H1 (cell line): ENCODE measurements at regions not wholly inside any gene's neighbourhood (a gene's known extent, or its start where the extent isn't known, plus 50 kb on each side); places are given as distances from the start of the nearest gene placed in this dataset.

Experiments
- CTCF ChIA-PET: fragments of 300-600 bp; sonication (Branson Sonifier 250); formaldehyde crosslinking; loops from one replicate; lab custom pipeline; 2021; ENCODE audit not compliant: partially characterized antibody; lab: Charles Lee
- POLR2A ChIA-PET: fragments of 300-600 bp; sonication (Branson Sonifier 250); formaldehyde crosslinking; loops from one replicate; lab custom pipeline; 2021; ENCODE audit warnings: inconsistent platforms; ENCODE audit not compliant: partially characterized antibody; lab: Charles Lee
- DNase-seq, 2 experiments: peaks; one replicate each; pipeline versions ENCODE4 v3.0.0 to v3.0.0-alpha.2; 2010 to 2022; ENCODE audit warnings: low spot score in 2 of 2, low read depth in 1 of 2, mixed read lengths in 1 of 2
- FAIRE-seq: peaks from 2 replicates; lab custom pipeline; 2011; peaks lifted over from hg19 to GRCh38; lab: Jason Lieb, UNC
- H2AFZ ChIP-seq: 2 replicates; pipeline ENCODE4 v1.8.1; 2012; ENCODE audit warnings: low read length, inconsistent platforms
- H2AK5ac ChIP-seq: 2 replicates; pipeline ENCODE4 v1.6.1; 2013; ENCODE audit warnings: low read depth, low read length
- H2BK120ac ChIP-seq: replicated peaks from 2 replicates; pipeline ENCODE3; 2013; ENCODE audit warnings: low read depth, low read length, inconsistent platforms
- H2BK12ac ChIP-seq: 2 replicates; pipeline ENCODE4 v1.6.1; 2013; ENCODE audit warnings: low read depth, low read length
- H2BK15ac ChIP-seq: 2 replicates; pipeline ENCODE4 v1.6.1; 2013; ENCODE audit warnings: low read length
- H2BK20ac ChIP-seq: 2 replicates; pipeline ENCODE4 v1.6.1; 2013; ENCODE audit warnings: low read length
- H2BK5ac ChIP-seq: 2 replicates; pipeline ENCODE4 v1.6.1; 2013; ENCODE audit warnings: low read depth, low read length
- H3K14ac ChIP-seq: 2 replicates; pipeline ENCODE4 v1.6.1; 2013; ENCODE audit warnings: inconsistent platforms; ENCODE audit not compliant: insufficient read length
- H3K18ac ChIP-seq: 2 replicates; pipeline ENCODE4 v1.6.1; 2013; ENCODE audit warnings: low read length; ENCODE audit errors: extremely low read depth
- H3K23ac ChIP-seq: 2 replicates; pipeline ENCODE4 v1.6.1; 2013; ENCODE audit warnings: inconsistent platforms; ENCODE audit not compliant: insufficient read length
- H3K23me2 ChIP-seq: 2 replicates; pipeline ENCODE4 v1.6.1; 2013; ENCODE audit warnings: low read depth, low read length
- H3K27ac ChIP-seq: 2 replicates; pipeline ENCODE4 v1.6.1; 2011; ENCODE audit warnings: low read depth, low read length, inconsistent platforms
- H3K27me3 ChIP-seq, 4 experiments: replicated peaks in 1 of 4; 1 replicate in 1 of 4; 2 replicates in 3 of 4; pipeline versions ENCODE4 v1.6.1 to v1.8.1; 2011 to 2013; ENCODE audit warnings: low read length in 3 of 4, mild to moderate bottlenecking in 3 of 4, inconsistent platforms in 2 of 4, mixed read lengths in 2 of 4, moderate library complexity in 1 of 4; ENCODE audit not compliant: control insufficient read depth in 3 of 4, insufficient read depth in 3 of 4; ENCODE audit errors: extremely low read depth in 1 of 4
- H3K36me3 ChIP-seq, 4 experiments: 2 replicates each; pipeline versions ENCODE4 v1.6.1 to v1.8.1; 2011 to 2013; ENCODE audit warnings: mild to moderate bottlenecking in 4 of 4, low read length in 3 of 4, moderate library complexity in 2 of 4, control low read depth in 1 of 4, inconsistent platforms in 1 of 4; ENCODE audit not compliant: insufficient read depth in 4 of 4, control insufficient read depth in 2 of 4
- H3K4ac ChIP-seq: replicated peaks from 2 replicates; pipeline ENCODE3; 2013; ENCODE audit warnings: low read length, low read depth, mixed read lengths, inconsistent platforms; ENCODE audit not compliant: insufficient read length
- H3K4me1 ChIP-seq, 4 experiments: replicated peaks in 1 of 4; 1 replicate in 1 of 4; 2 replicates in 3 of 4; pipeline versions ENCODE4 v1.6.1 to v1.8.1; 2011 to 2013; ENCODE audit warnings: low read length in 3 of 4, inconsistent platforms in 2 of 4, mixed read lengths in 1 of 4; ENCODE audit not compliant: insufficient read depth in 4 of 4, control insufficient read depth in 3 of 4
- H3K4me2 ChIP-seq, 2 experiments: 2 replicates each; pipeline versions ENCODE4 v1.6.1 to v1.8.1; 2011 to 2013; ENCODE audit warnings: low read depth in 2 of 2, low read length in 2 of 2, control low read depth in 1 of 2, inconsistent platforms in 1 of 2, mild to moderate bottlenecking in 1 of 2; ENCODE audit not compliant: insufficient read depth in 1 of 2
- H3K4me3 ChIP-seq, 4 experiments: fragments of 200-600, 300-600 bp in 1 of 4; sonication (generic), shearing (Covaris generic), sonication (Bioruptor Twin) in 1 of 4; 2 replicates each; pipeline versions ENCODE4 v1.5.1 to v1.8.1; 2011 to 2016; ENCODE audit warnings: low read length in 4 of 4, low read depth in 3 of 4, control low read depth in 2 of 4, inconsistent platforms in 2 of 4, mild to moderate bottlenecking in 2 of 4, mixed read lengths in 1 of 4, moderate library complexity in 1 of 4; ENCODE audit not compliant: insufficient read depth in 2 of 4; ENCODE audit errors: extremely low read depth in 1 of 4
- H3K56ac ChIP-seq: replicated peaks from 2 replicates; pipeline ENCODE3; 2013; ENCODE audit warnings: low read depth, mild to moderate bottlenecking, mixed read lengths, low read length, inconsistent platforms; ENCODE audit not compliant: insufficient read length
- H3K79me1 ChIP-seq: 2 replicates; pipeline ENCODE4 v1.6.1; 2013; ENCODE audit warnings: low read depth, low read length, control low read depth
- H3K79me2 ChIP-seq, 2 experiments: 2 replicates each; pipeline versions ENCODE4 v1.6.1 to v1.8.1; 2012 to 2013; ENCODE audit warnings: low read length in 2 of 2, mild to moderate bottlenecking in 2 of 2, inconsistent platforms in 1 of 2; ENCODE audit not compliant: insufficient read depth in 2 of 2, control insufficient read depth in 1 of 2
- H3K9ac ChIP-seq, 4 experiments: replicated peaks in 1 of 4; 1 replicate in 1 of 4; 2 replicates in 3 of 4; pipeline versions ENCODE4 v1.6.1 to v1.8.1; 2011 to 2013; ENCODE audit warnings: low read depth in 3 of 4, low read length in 3 of 4, control low read depth in 2 of 4, mild to moderate bottlenecking in 2 of 4, moderate library complexity in 2 of 4, inconsistent platforms in 1 of 4; ENCODE audit errors: extremely low read depth in 1 of 4
- H3K9me3 ChIP-seq, 2 experiments: 2 replicates each; pipeline versions ENCODE4 v1.6.1 to v1.8.1; 2012 to 2013; ENCODE audit warnings: mild to moderate bottlenecking in 2 of 2, moderate library complexity in 2 of 2, control low read depth in 1 of 2, inconsistent platforms in 1 of 2, low read depth in 1 of 2, low read length in 1 of 2, mixed read lengths in 1 of 2; ENCODE audit not compliant: insufficient read depth in 2 of 2
- H4K20me1 ChIP-seq, 2 experiments: replicated peaks in 1 of 2; 2 replicates each; pipeline versions ENCODE3 to v1.8.1; 2011 to 2013; ENCODE audit warnings: inconsistent platforms in 2 of 2, low read length in 2 of 2, mild to moderate bottlenecking in 1 of 2; ENCODE audit not compliant: insufficient read depth in 2 of 2, control insufficient read depth in 1 of 2
- H4K5ac ChIP-seq: 2 replicates; pipeline ENCODE4 v1.6.1; 2013; ENCODE audit warnings: low read length, low read depth, mixed read lengths, inconsistent platforms; ENCODE audit not compliant: insufficient read length
- H4K8ac ChIP-seq: 2 replicates; pipeline ENCODE4 v1.8.0; 2013; ENCODE audit warnings: mild to moderate bottlenecking, moderate library complexity, low read length, inconsistent platforms; ENCODE audit not compliant: insufficient read depth; ENCODE audit errors: extremely low read depth
- H4K91ac ChIP-seq: replicated peaks from 2 replicates; pipeline ENCODE3; 2013; ENCODE audit warnings: low read length, mixed read lengths, inconsistent platforms; ENCODE audit not compliant: insufficient read length
- BRCA1 ChIP-seq: IDR thresholded peaks from 2 replicates; pipeline ENCODE4 v1.6.1; 2012; ENCODE audit warnings: low read depth, low read length, improper control_type of control experiment
- CHD2 ChIP-seq: IDR thresholded peaks from 2 replicates; pipeline ENCODE4 v1.6.1; 2012; ENCODE audit warnings: low read length, improper control_type of control experiment
- CREB1 ChIP-seq: IDR thresholded peaks from 2 replicates; pipeline ENCODE4 v1.6.1; 2012; ENCODE audit warnings: inconsistent platforms
- EZH2 ChIP-seq: fragments of 200-600 bp; sonication (generic); IDR thresholded peaks from 2 replicates; pipeline ENCODE4 v1.7.1; 2012; ENCODE audit warnings: low read depth, mild to moderate bottlenecking, moderate library complexity, low read length, inconsistent platforms; ENCODE audit not compliant: severe bottlenecking
- JUN ChIP-seq: IDR thresholded peaks from 2 replicates; pipeline ENCODE4 v1.6.1; 2011; ENCODE audit warnings: low read depth, mild to moderate bottlenecking, improper control_type of control experiment, low read length
- JUND ChIP-seq: IDR thresholded peaks from 2 replicates; pipeline ENCODE4 v1.6.1; 2011; ENCODE audit warnings: mild to moderate bottlenecking, improper control_type of control experiment, low read length
- KDM4A ChIP-seq: IDR thresholded peaks from one replicate; pipeline ENCODE4 v1.7.1; 2012; ENCODE audit warnings: low read depth, mild to moderate bottlenecking, moderate library complexity, low read length, inconsistent platforms; ENCODE audit not compliant: severe bottlenecking
- NRF1 ChIP-seq: IDR thresholded peaks from 2 replicates; pipeline ENCODE4 v1.6.1; 2011; ENCODE audit warnings: mild to moderate bottlenecking, low read depth, low read length, improper control_type of control experiment
- POLR2AphosphoS5 ChIP-seq: IDR thresholded peaks from 2 replicates; pipeline ENCODE4 v1.6.1; 2011; ENCODE audit warnings: low read depth, low read length
- RAD21 ChIP-seq, 2 experiments: IDR thresholded peaks in 1 of 2; conservative IDR thresholded peaks in 1 of 2; 2 replicates each; pipeline ENCODE4 v1.6.1; 2011; ENCODE audit warnings: low read depth in 2 of 2, low read length in 2 of 2, improper control_type of control experiment in 1 of 2, inconsistent platforms in 1 of 2, mild to moderate bottlenecking in 1 of 2, moderate library complexity in 1 of 2
- RFX5 ChIP-seq: IDR thresholded peaks from 2 replicates; pipeline ENCODE4 v1.6.1; 2011; ENCODE audit warnings: low read depth, low read length, improper control_type of control experiment, borderline replicate concordance
- RNF2 ChIP-seq: fragments of 200-900, 300-1000 bp; sonication (generic); IDR thresholded peaks from 2 replicates; pipeline ENCODE4 v1.7.1; 2016; ENCODE audit warnings: borderline replicate concordance, low read depth, mild to moderate bottlenecking, antibody characterized with exemption, low read length; ENCODE audit not compliant: poor library complexity, severe bottlenecking; ENCODE audit errors: missing control alignments
- SIX5 ChIP-seq: IDR thresholded peaks from 2 replicates; pipeline ENCODE4 v1.6.1; 2011; ENCODE audit warnings: mild to moderate bottlenecking, low read depth, low read length
- SUZ12 ChIP-seq: fragments of 200-600 bp; sonication (generic); IDR thresholded peaks from 2 replicates; pipeline ENCODE4 v1.6.1; 2012; ENCODE audit warnings: mild to moderate bottlenecking, inconsistent platforms, low read length, moderate library complexity, mixed read lengths
- TCF12 ChIP-seq: IDR thresholded peaks from 2 replicates; pipeline ENCODE4 v1.6.1; 2011; ENCODE audit warnings: low read depth, mild to moderate bottlenecking, low read length
- TEAD4 ChIP-seq: IDR thresholded peaks from 2 replicates; pipeline ENCODE4 v1.6.1; 2012; ENCODE audit warnings: low read depth, low read length, inconsistent platforms, mixed read lengths
- WGBS, 2 experiments: shearing (Covaris generic) in 1 of 2; methylation state at CpG; one replicate each; pipeline versions ENCODE4 v1.1.6 to v1.1.7; 2013 to 2015; ENCODE audit warnings: low lambda C conversion rate in 2 of 2, mixed read lengths in 2 of 2, inconsistent platforms in 1 of 2, low coverage in 1 of 2, missing lambda C conversion rate in 1 of 2; ENCODE audit not compliant: insufficient replicate concordance in 2 of 2, insufficient coverage in 1 of 2, insufficient read length in 1 of 2; ENCODE audit errors: extremely low coverage in 1 of 2, missing lambda C conversion rate in 1 of 2; 5-methylcytosine and 5-hydroxymethylcytosine counted together

DNA sequence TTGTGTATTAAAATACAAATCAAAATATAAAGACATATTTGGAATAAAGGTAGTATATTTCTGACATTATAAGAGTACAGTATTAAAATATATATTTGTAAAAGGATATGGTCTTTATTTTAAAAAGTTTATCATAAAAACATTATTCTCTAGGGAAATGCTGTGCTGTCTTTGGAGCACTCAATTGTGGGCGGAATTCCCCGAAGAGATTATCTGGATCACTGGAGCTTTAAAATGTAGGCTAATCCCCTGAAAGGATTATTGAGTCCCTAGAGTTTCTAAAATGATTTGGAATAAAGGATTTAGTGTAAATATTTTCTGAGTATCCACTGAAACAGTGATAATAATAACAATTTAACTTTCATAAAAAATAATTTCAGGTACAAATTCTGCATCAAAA, 1239.4 kb downstream of the TECRL start:
- Histone ChIP-seq H4K20me1 (no peaks in the 10 kb centered on the region), H4K91ac (no peak overlapping the region), H3K14ac (no peak overlapping the region), H3K56ac (no peak overlapping the region), H2AK5ac (no peak overlapping the region), H2BK20ac (no peak overlapping the region), H2BK5ac (no peak overlapping the region), H2BK120ac (no peak overlapping the region), H4K5ac (no peak overlapping the region), H3K4me1 (no peaks in the 10 kb centered on the region), H3K23ac (no peak overlapping the region), H3K27me3 (no peaks in the 10 kb centered on the region), H4K8ac (no peak overlapping the region), H3K23me2 (no peaks in the 10 kb centered on the region), H3K9ac (no peak overlapping the region), H3K4me2 (no peak overlapping the region), H3K9me3 (no peaks in the 10 kb centered on the region), H3K4me3 (no peak overlapping the region), H3K36me3 (no peaks in the 10 kb centered on the region), H2BK15ac (no peak overlapping the region), H2AFZ (no peak overlapping the region)
- POLR2A ChIA-PET: no interaction called here
- no peak for FAIRE-seq
- WGBS, 2 experiments: 98% methylated on average over 2 of the region's 2 CpGs; no CpG with 5 or more reads in 1 of the 2 experiments
- TF ChIP-seq EZH2: no peak
- no peak for TF ChIP-seq BRCA1
- no peak for TF ChIP-seq RNF2
- no peak for TF ChIP-seq JUND
- no peak for TF ChIP-seq RAD21 (IDR thresholded peaks at IDR 0.05 in 1 of 2, conservative IDR thresholded peaks at IDR 0.05 in 1 of 2; ENCODE audit: low read depth in 2 of 2, low read length in 2 of 2)
- TF ChIP-seq NRF1: no peak
- no peak for TF ChIP-seq CREB1
- TF ChIP-seq RFX5: no peak
- TF ChIP-seq SUZ12: no peak
- TF ChIP-seq KDM4A: no peak
- TF ChIP-seq TCF12: no peak
- no peak for TF ChIP-seq SIX5
- TF ChIP-seq TEAD4: no peak
- TF ChIP-seq CHD2: no peak
- no peak for TF ChIP-seq JUN
- no peak for TF ChIP-seq POLR2AphosphoS5
- TF ChIP-seq, all 59 proteins: peak for 0
- DNase-seq: no peak
- Histone ChIP-seq H3K4ac (no peak overlapping the region), H3K18ac (no peak overlapping the region), H2BK12ac (no peak overlapping the region), H3K27ac (no peak overlapping the region), H3K79me2 (no peaks in the 10 kb centered on the region), H3K79me1 (no peaks in the 10 kb centered on the region)
- CTCF ChIA-PET: no interaction called here
